Ishikawa (cell line): ENCODE measurements at regions not wholly inside any gene's neighbourhood (a gene's known extent, or its start where the extent isn't known, plus 50 kb on each side); places are given as distances from the start of the nearest gene placed in this dataset.

Experiments
- CEBPB ChIP-seq: IDR thresholded peaks from 2 replicates; pipeline ENCODE4 v1.6.1; 2012
- EGR1 ChIP-seq: IDR thresholded peaks from 2 replicates; pipeline ENCODE4 v1.6.1; 2012
- EP300 ChIP-seq: IDR thresholded peaks from 2 replicates; pipeline ENCODE4 v1.6.1; 2012; ENCODE audit warnings: borderline replicate concordance
- FOXM1 ChIP-seq: IDR thresholded peaks from 2 replicates; pipeline ENCODE4 v1.6.1; 2012; ENCODE audit warnings: low read depth, borderline replicate concordance
- MAX ChIP-seq: IDR thresholded peaks from 2 replicates; pipeline ENCODE4 v1.6.1; 2012
- NFIC ChIP-seq: IDR thresholded peaks from 2 replicates; pipeline ENCODE4 v1.6.1; 2012
- RAD21 ChIP-seq: IDR thresholded peaks from 2 replicates; pipeline ENCODE4 v1.6.1; 2012; ENCODE audit warnings: low read depth
- REST ChIP-seq: IDR thresholded peaks from 2 replicates; pipeline ENCODE4 v1.6.1; 2012; ENCODE audit warnings: low read depth, mild to moderate bottlenecking
- TAF1 ChIP-seq: IDR thresholded peaks from 2 replicates; pipeline ENCODE4 v1.6.1; 2012; ENCODE audit warnings: low read depth, mild to moderate bottlenecking
- TEAD4 ChIP-seq: IDR thresholded peaks from 2 replicates; pipeline ENCODE4 v1.6.1; 2012
- YY1 ChIP-seq: IDR thresholded peaks from 2 replicates; pipeline ENCODE4 v1.6.1; 2012; ENCODE audit warnings: low read depth
- ZBTB7A ChIP-seq: IDR thresholded peaks from 2 replicates; pipeline ENCODE4 v1.6.1; 2012; ENCODE audit warnings: low read depth

GRCh38 chr7:115273139-115273772, 351.4 kb downstream of the MDFIC start:
- TF ChIP-seq TAF1: no peak
- TF ChIP-seq ZBTB7A: no peak
- no peak for TF ChIP-seq FOXM1
- TF ChIP-seq EP300: no peak
- TF ChIP-seq MAX: no peak
- no peak for TF ChIP-seq CEBPB
- TF ChIP-seq EGR1: no peak
- no peak for TF ChIP-seq NFIC
- no peak for TF ChIP-seq YY1
- TF ChIP-seq RAD21: no peak
- TF ChIP-seq REST: no peak
- TF ChIP-seq TEAD4: no peak
